HUES64 (cell line): ENCODE measurements at regions not wholly inside any gene's neighbourhood (a gene's known extent, or its start where the extent isn't known, plus 50 kb on each side); places are given as distances from the start of the nearest gene placed in this dataset.

ENCODE experiments used
- H3K27ac ChIP-seq: 2 replicates; pipeline ENCODE4 v1.7.0; 2013; ENCODE audit warnings: low read depth, low read length, inconsistent platforms
- H3K27me3 ChIP-seq: 2 replicates; pipeline ENCODE4 v1.6.1; 2013; ENCODE audit warnings: mild to moderate bottlenecking, low read length; ENCODE audit not compliant: insufficient read depth
- H3K36me3 ChIP-seq: 2 replicates; pipeline ENCODE4 v1.6.1; 2013; ENCODE audit warnings: mild to moderate bottlenecking, low read length; ENCODE audit not compliant: insufficient read depth
- H3K4me1 ChIP-seq: 2 replicates; pipeline ENCODE4 v1.6.1; 2013; ENCODE audit warnings: mild to moderate bottlenecking, low read length, moderate library complexity; ENCODE audit not compliant: insufficient read depth
- H3K4me3 ChIP-seq: 2 replicates; pipeline ENCODE4 v1.5.1; 2013; ENCODE audit warnings: mild to moderate bottlenecking, low read length, moderate library complexity
- H3K9ac ChIP-seq: 2 replicates; pipeline ENCODE4 v1.6.1; 2013; ENCODE audit warnings: mild to moderate bottlenecking, low read depth, low read length
- H3K9me3 ChIP-seq: 2 replicates; pipeline ENCODE4 v1.6.1; 2013; ENCODE audit warnings: low read depth, low read length; ENCODE audit not compliant: insufficient read depth
- WGBS: fragments of 150-250, 120-280 bp; methylation state at CpG from one replicate; pipeline ENCODE4 v1.1.7; 2013; ENCODE audit warnings: missing lambda C conversion rate; 5-methylcytosine and 5-hydroxymethylcytosine counted together

DNA sequence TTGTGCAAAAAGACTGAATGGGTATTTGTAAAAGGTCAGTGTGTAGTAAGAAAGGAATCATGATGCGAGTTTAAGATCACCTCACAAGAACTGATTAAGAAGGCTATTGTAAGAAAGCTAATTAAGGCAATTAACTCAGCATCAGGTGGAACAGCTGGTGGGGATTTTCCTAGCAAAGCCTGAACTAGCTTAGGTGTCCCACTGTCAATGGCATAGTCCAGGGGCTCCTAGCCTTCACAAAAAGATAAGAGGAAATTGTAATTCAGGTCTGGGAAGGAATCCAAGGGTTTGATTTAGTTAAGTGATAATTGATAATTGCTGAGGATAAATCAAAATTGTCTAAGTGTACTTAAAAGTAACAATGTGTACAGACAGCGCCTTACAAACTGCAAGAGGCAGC is 901.6 kb downstream of the TUSC7 start:
- H3K36me3 ChIP-seq = no peaks in the 10 kb centered on the region
- no peak overlapping the region for H3K4me3 ChIP-seq
- no peaks in the 10 kb centered on the region for H3K27me3 ChIP-seq
- no peak overlapping the region for H3K27ac ChIP-seq
- peaks cover 15% of the 10 kb centered on the region; the same call in 1 of the 2 replicates for H3K4me1 ChIP-seq
- no peaks in the 10 kb centered on the region for H3K9me3 ChIP-seq
- 92% methylated on average over 2 of the region's 2 CpGs for WGBS
- H3K9ac ChIP-seq = no peak overlapping the region

DNA sequence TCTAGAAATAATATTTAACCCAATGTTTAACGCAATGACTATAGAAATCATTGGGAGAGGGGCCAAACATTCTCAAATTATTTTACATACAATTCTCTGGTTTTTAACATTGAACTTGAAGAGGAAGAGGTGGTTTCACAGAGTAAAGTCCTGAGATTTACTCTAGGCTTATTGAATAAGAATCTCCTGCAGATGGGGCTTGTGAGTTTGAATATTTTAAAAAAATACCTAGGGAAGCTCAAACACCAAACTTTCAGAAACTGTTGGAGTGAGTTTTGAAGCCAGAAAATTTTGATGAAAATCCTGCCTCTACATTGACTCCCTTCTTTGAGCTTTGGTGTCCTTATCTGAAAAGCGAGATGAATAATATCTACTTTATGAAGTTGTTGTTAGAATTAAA is 906.6 kb downstream of the TUSC7 start:
- no peaks in the 10 kb centered on the region for H3K27me3 ChIP-seq
- H3K4me3 ChIP-seq = no peak overlapping the region
- WGBS = no CpG with 5 or more reads among the region's 2 CpGs
- H3K9ac ChIP-seq = no peak overlapping the region
- peaks cover under 1% of the 10 kb centered on the region; the same call in 1 of the 2 replicates for H3K4me1 ChIP-seq
- no peaks in the 10 kb centered on the region for H3K36me3 ChIP-seq
- no peaks in the 10 kb centered on the region for H3K9me3 ChIP-seq
- no peak overlapping the region for H3K27ac ChIP-seq

DNA sequence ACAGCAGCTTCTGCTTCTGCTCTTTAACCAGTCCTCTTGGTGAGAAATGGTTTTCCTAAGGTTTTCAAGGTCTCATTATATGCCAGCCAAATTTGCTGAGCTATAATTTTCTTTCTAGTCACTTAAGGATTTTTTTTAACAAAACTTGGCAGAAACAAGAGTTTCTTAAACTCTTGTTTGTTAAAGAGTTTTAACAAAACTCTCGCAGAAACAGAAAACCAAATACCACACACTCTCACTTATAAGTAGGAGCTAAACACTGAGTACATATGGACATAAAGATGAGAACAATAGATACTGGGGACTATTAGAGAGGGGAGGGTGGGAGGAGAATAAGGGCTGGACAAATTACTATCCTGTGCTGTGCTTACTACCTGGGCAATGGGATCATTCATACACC is 908.3 kb downstream of the TUSC7 start:
- H3K27me3 ChIP-seq = no peaks in the 10 kb centered on the region
- no CpG with 5 or more reads among the region's 1 CpG for WGBS
- H3K36me3 ChIP-seq = no peaks in the 10 kb centered on the region
- no peaks in the 10 kb centered on the region for H3K9me3 ChIP-seq
- no peak overlapping the region for H3K9ac ChIP-seq
- H3K4me1 ChIP-seq = peaks cover 11% of the 10 kb centered on the region; the same call in 1 of the 2 replicates
- no peak overlapping the region for H3K4me3 ChIP-seq
- H3K27ac ChIP-seq = no peak overlapping the region

DNA sequence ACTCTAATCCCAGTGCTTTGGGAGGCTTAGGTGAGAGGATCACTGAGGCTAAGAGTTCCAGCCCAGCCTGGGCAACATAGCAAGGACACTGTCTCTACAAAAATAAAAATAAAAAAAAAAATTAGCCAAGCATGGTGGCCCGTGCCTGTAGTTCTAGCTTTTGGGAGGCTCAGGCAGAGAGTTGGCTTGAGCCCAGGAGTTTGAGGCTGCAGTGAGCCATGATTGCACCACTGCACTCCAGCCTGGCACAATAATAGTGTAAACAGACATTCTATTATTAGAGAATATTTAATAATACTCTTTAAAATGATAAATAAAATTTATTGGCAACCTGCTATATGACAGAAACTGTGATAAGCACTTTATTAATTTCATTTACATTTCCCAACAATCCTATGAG is 908.9 kb downstream of the TUSC7 start:
- H3K9me3 ChIP-seq = no peaks in the 10 kb centered on the region
- H3K4me1 ChIP-seq = peaks cover 15% of the 10 kb centered on the region; the same call in 1 of the 2 replicates
- H3K36me3 ChIP-seq = no peaks in the 10 kb centered on the region
- no peak overlapping the region for H3K27ac ChIP-seq
- 93% methylated on average over 1 of the region's 1 CpG for WGBS
- H3K9ac ChIP-seq = no peak overlapping the region
- no peaks in the 10 kb centered on the region for H3K27me3 ChIP-seq
- H3K4me3 ChIP-seq = no peak overlapping the region

DNA sequence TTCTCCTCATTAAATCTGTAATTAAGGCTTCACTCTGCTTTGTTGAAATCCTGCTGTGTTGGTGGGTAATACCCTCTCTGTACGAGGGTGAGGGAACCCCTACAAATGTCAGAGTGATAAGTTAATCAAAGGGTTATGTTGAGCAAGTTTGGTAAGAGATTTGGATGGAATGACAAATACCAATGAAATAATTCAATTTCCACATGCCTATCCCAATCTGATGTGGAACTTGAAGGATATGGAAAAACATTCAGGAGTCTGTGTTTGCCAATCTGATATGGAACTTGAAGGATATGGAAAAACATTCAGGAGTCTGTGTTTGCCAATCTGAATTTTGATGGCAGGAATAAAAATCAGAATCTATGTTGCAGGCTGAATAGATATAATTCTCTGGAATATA is 910.2 kb downstream of the TUSC7 start:
- no peaks in the 10 kb centered on the region for H3K9me3 ChIP-seq
- H3K4me1 ChIP-seq = peaks cover 19% of the 10 kb centered on the region; the same call in 1 of the 2 replicates
- 87% methylated on average over 1 of the region's 1 CpG for WGBS
- H3K27ac ChIP-seq = no peak overlapping the region
- no peaks in the 10 kb centered on the region for H3K36me3 ChIP-seq
- H3K4me3 ChIP-seq = no peak overlapping the region
- no peak overlapping the region for H3K9ac ChIP-seq
- H3K27me3 ChIP-seq = no peaks in the 10 kb centered on the region

DNA sequence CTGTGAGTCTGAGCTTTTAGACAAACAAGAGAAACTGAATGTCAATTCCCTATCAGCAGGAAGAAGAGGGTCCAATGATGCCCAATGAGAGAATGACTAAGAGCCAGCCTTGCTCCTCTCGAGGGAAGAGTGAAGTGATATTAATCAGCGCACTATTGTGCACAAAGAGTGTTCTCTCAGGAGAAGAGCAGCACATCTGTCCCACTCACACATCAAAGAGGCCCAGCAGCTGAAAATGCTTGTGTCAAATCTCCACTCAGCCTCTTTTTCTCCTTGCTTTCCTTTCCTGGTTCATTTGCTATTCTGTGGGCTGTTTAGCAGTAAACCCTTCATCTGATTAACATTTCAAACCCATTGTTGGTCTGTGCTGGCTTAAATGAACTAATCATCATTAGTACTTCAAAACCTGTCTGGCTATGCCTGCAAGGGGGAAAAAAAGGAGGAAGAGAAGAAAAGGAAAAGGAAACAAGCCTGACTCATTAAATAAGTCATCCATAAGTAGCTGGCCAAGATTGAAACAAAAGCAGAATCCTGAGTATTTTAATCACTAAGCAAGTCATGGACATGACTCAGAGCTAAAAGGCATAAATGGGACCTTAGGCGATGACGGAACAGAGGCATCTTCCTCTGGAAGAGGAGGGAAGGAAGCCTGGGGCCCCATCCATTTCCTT is 912.7 kb downstream of the TUSC7 start:
- Histone ChIP-seq H3K4me3 (no peak overlapping the region), H3K36me3 (no peaks in the 10 kb centered on the region), H3K9me3 (no peaks in the 10 kb centered on the region), H3K27ac (no peak overlapping the region), H3K9ac (no peak overlapping the region), H3K4me1 (peaks cover 35% of the 10 kb centered on the region), H3K27me3 (no peaks in the 10 kb centered on the region)
- 68% methylated on average over 4 of the region's 4 CpGs for WGBS

DNA sequence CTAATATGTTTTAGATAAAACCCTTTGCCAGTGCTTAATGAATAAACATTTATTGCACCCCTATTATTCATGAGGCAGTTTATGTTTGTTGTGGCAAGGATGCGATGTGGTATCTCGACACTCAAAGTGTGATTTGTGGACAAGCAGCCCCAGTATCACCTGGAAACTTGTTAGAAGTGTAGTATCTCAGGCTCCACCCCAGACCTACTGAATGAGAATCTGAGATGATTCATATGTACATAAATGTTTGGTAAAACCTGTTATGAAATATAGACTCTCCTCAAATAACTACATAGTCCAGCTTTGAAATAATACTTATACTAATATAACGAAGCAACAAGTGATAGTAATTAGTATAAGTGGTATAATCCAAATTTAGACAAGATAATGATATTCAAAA is 914.8 kb downstream of the TUSC7 start:
- no peak overlapping the region for H3K27ac ChIP-seq
- 100% methylated on average over 2 of the region's 3 CpGs for WGBS
- no peak overlapping the region for H3K9ac ChIP-seq
- no peaks in the 10 kb centered on the region for H3K36me3 ChIP-seq
- H3K27me3 ChIP-seq = no peaks in the 10 kb centered on the region
- no peaks in the 10 kb centered on the region for H3K9me3 ChIP-seq
- H3K4me1 ChIP-seq = peaks cover 39% of the 10 kb centered on the region
- H3K4me3 ChIP-seq = no peak overlapping the region

DNA sequence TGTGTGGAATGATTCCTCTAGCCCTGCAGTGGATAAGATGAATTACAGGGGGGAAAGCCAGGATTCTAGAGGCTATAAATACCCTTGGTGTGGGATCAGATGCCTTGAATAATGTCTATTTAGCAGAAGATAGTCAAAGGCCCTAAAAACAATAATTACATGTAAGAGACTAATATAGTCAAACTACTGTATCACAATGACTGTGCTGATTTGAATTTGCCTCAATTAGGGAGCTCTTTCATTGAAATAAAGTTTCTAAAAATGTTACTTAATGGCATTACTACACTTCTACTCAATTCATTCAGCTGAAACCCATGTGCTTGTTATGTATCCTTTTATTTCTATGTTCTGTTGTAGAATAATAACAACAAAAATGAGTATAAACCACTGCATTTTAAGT is 915.6 kb downstream of the TUSC7 start:
- H3K36me3 ChIP-seq = no peaks in the 10 kb centered on the region

DNA sequence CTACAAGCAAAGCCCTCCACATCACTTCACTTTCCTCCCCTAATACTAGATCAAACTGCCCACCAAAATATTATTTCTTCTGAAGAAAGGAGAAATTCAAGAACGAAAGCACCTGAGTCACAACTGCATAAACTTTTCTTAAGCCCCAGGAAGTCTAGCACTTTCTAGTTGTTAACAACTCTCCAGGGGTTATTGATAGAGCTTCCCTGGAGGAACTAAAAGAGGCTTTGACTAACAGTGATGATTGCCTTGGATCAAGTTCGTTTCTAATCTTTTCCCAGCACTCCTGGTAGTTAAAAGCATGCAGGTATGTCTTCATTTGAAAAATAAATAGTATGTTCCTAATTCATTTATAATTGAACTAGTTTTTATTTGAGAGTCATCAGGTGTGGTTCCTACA is 917.0 kb downstream of the TUSC7 start:
- no peak overlapping the region for H3K9ac ChIP-seq
- no peak overlapping the region for H3K27ac ChIP-seq
- H3K27me3 ChIP-seq = no peaks in the 10 kb centered on the region
- no peaks in the 10 kb centered on the region for H3K9me3 ChIP-seq
- 40% methylated on average over 2 of the region's 2 CpGs for WGBS
- H3K36me3 ChIP-seq = no peaks in the 10 kb centered on the region
- no peak overlapping the region for H3K4me3 ChIP-seq
- peaks cover 39% of the 10 kb centered on the region for H3K4me1 ChIP-seq

More for the DNA sequence above, 915.6 kb downstream of the TUSC7 start:
- Histone ChIP-seq H3K9me3 (no peaks in the 10 kb centered on the region), H3K27me3 (no peaks in the 10 kb centered on the region), H3K27ac (no peak overlapping the region), H3K4me1 (peaks cover 39% of the 10 kb centered on the region), H3K9ac (no peak overlapping the region), H3K4me3 (no peak overlapping the region)

DNA sequence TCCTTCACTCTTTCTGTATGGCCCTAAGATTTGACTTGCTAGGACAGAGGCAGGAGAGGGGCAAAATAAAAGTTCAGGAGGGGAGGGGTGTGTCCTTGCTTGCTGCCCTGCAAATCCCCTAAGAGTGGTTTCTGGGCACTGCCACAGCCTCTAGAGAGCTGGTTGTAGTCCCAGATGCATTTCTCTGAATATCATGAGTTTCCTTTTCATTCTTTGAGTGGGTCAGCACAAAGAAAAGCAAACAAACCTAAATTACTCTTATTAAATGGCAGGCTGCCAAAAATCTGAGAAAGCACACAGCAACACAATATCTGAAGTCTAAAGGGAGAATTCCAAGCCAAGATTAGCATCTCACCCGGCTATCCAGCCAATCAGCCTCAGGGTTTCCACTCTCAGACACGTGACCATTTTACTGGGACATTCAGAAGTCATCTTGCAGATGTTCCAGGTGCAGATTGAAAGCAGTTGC is 919.3 kb downstream of the TUSC7 start:
- no peaks in the 10 kb centered on the region for H3K27me3 ChIP-seq
- peaks cover 21% of the 10 kb centered on the region for H3K4me1 ChIP-seq
- H3K4me3 ChIP-seq = no peak overlapping the region
- no peak overlapping the region for H3K27ac ChIP-seq
- H3K36me3 ChIP-seq = no peaks in the 10 kb centered on the region
- 91% methylated on average over 2 of the region's 2 CpGs for WGBS
- no peaks in the 10 kb centered on the region for H3K9me3 ChIP-seq
- H3K9ac ChIP-seq = no peak overlapping the region

DNA sequence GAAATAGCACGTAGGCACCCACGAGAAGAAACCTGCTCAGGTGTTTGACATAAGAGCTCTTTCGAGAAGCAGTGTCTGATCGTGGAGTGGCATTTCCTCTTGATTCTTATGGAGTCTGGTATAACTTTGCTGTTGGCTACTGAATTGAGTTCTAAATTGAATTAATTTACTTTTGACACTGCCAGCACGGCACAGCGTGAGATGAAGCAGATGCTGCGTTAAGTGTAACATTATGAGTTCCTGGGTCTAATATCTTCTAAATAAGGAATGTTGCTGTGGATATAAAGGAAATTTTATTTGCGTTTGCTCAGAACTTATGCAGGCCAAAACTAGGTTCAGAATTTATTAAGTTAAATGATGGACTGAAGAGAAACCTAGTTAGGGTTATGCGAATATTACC is 919.9 kb downstream of the TUSC7 start:
- 95% methylated on average over 9 of the region's 9 CpGs for WGBS
- no peak overlapping the region for H3K9ac ChIP-seq
- H3K4me3 ChIP-seq = no peak overlapping the region
- H3K27ac ChIP-seq = no peak overlapping the region
- no peaks in the 10 kb centered on the region for H3K36me3 ChIP-seq
- no peaks in the 10 kb centered on the region for H3K9me3 ChIP-seq
- no peaks in the 10 kb centered on the region for H3K27me3 ChIP-seq
- H3K4me1 ChIP-seq = peaks cover 20% of the 10 kb centered on the region

DNA sequence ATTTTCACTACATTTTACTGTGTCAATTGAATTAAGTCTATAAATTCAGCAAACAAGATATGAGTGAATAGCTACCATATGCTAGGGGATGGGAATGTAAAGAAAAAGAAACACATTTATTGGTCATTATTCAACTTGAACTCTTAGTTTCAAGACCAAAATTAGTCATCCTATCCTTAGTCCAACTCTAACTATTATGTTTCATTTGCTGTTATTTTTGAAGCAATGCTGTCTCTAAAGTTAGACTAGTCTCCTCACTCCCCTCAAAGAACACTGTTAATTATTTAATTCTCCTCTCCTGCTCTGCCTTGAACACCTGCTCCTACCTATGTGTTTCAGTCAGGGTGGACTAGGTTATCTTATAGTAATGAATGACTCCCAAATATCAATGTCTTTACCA is 920.9 kb downstream of the TUSC7 start:
- Histone ChIP-seq H3K36me3 (no peaks in the 10 kb centered on the region), H3K4me3 (no peak overlapping the region), H3K27ac (no peak overlapping the region), H3K27me3 (no peaks in the 10 kb centered on the region), H3K4me1 (peaks cover 14% of the 10 kb centered on the region), H3K9ac (no peak overlapping the region), H3K9me3 (no peaks in the 10 kb centered on the region)
